Stimulated activated memory B cell treated with anti-CD40 and anti-IgM and Interleukin-4, amounts not matched to agents 10 μg/mL and 1 μg/mL and 100 μg/mL, for 72 hours (primary cell): ENCODE measurements at regions not wholly inside any gene's neighbourhood (a gene's known extent, or its start where the extent isn't known, plus 50 kb on each side); places are given as distances from the start of the nearest gene placed in this dataset.

Source experiments
- ATAC-seq: fragments of 150-1000 bp; cut with Tn5 transposase; 2 replicates; pipeline ENCODE4 v1.10.0; 2021
- H3K27ac Mint-ChIP-seq: one replicate; pipeline ENCODE4 v1.8.0; 2022; ENCODE audit warnings: mild to moderate bottlenecking, mixed read lengths
- H3K27me3 Mint-ChIP-seq: one replicate; pipeline ENCODE4 v1.8.0; 2022; ENCODE audit warnings: mixed read lengths
- H3K36me3 Mint-ChIP-seq: one replicate; pipeline ENCODE4 v1.8.0; 2022; ENCODE audit warnings: mixed read lengths
- H3K4me1 Mint-ChIP-seq: one replicate; pipeline ENCODE4 v1.8.0; 2022; ENCODE audit warnings: mixed read lengths
- H3K4me3 Mint-ChIP-seq: one replicate; pipeline ENCODE4 v1.8.0; 2022; ENCODE audit warnings: mild to moderate bottlenecking, moderate library complexity, mixed read lengths
- H3K9me3 Mint-ChIP-seq: one replicate; pipeline ENCODE4 v1.8.0; 2022; ENCODE audit warnings: mixed read lengths

DNA sequence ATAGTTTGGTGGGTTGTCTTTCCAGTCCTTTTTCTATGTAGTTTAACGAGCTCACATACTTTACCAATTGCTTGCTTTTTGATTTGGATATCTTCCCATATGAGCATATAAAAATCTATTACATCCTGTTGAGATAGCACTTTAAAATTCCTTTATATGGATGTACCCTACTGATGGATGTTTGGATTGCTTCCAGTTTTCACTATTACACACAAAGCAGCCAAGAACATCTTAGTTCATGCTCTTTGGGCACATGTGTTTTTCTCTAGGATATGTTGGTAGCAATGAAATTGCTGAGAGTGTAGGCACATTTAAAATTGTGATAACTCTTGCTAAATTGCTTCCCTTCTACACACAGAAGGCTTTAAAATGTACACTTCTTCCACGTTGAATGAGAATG is 56.1 kb upstream of the NTRK2 start:
- Mint-ChIP-seq H3K27ac (no peak overlapping the region), H3K4me3 (no peak overlapping the region), H3K9me3 (peaks cover 2% of the 10 kb centered on the region)

DNA sequence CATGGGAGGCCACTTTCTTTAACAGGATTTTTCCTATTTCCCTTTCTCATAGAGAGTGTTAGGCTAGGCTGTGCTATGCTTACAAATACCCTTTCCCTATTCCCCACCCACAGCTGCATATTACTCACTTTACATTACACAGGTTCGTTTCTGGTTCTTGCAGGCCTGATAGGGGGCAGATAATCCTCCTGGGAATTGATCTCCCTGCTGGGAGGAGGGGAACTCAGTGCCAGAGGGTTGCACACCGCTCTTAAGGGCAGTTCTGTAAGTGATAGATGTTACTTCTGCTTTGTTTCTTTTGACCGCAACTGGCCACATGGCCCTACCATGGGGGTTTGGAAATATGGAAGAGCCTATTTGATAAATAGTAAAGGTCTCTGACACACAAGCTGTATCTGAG is 54.0 kb upstream of the NTRK2 start:
- Mint-ChIP-seq H3K4me3 (no peak overlapping the region), H3K9me3 (peaks cover 2% of the 10 kb centered on the region), H3K27ac (no peak overlapping the region), H3K4me1 (no peaks in the 10 kb centered on the region), H3K36me3 (no peaks in the 10 kb centered on the region), H3K27me3 (peaks cover 15% of the 10 kb centered on the region)
- no peak for ATAC-seq

More for the DNA sequence above, 56.1 kb upstream of the NTRK2 start:
- Mint-ChIP-seq H3K36me3 (no peaks in the 10 kb centered on the region), H3K27me3 (peaks cover 15% of the 10 kb centered on the region), H3K4me1 (no peaks in the 10 kb centered on the region)
- no peak for ATAC-seq

DNA sequence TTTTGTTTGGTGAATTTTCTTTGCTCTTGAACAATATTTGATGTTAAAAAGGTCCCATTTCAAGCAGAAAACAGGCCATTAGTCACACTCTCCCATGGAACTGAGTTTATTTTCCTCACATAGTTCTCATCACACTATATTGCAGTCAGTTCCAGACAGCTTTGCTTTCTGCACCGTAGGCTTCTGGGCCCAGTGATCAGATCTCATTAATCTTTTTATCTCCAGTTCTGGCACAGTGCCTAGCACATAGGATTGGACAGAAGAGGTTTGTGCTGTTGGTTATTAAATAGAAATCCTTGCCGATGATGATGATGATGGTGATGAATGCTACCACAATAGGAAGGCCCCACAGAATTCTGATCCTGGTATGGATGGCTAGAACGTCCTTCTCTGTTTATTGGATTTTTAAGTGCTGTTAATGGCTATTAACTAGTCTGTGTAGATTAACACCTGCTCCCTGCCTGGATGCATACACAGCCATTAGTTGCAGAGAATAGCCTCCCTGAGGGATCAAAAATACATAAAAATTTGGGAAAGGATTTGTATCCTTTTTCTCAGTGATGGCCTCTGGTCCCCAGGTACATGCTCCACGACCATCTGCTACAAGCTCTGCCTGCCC is 52.0 kb upstream of the NTRK2 start:
- Mint-ChIP-seq H3K27ac (no peak overlapping the region), H3K9me3 (peaks cover 2% of the 10 kb centered on the region), H3K4me3 (no peak overlapping the region), H3K36me3 (no peaks in the 10 kb centered on the region), H3K4me1 (no peaks in the 10 kb centered on the region), H3K27me3 (peaks cover 15% of the 10 kb centered on the region)
- no peak for ATAC-seq
